ENCODE measurements at regions not wholly inside any gene's neighbourhood (a gene's known extent, or its start where the extent isn't known, plus 50 kb on each side); places are given as distances from the start of the nearest gene placed in this dataset.
"Not testable (repeated sequence)": the region's sequence is repeated elsewhere in the genome, so short reads cannot be mapped to it uniquely, and the experiment has no call there.

DNA sequence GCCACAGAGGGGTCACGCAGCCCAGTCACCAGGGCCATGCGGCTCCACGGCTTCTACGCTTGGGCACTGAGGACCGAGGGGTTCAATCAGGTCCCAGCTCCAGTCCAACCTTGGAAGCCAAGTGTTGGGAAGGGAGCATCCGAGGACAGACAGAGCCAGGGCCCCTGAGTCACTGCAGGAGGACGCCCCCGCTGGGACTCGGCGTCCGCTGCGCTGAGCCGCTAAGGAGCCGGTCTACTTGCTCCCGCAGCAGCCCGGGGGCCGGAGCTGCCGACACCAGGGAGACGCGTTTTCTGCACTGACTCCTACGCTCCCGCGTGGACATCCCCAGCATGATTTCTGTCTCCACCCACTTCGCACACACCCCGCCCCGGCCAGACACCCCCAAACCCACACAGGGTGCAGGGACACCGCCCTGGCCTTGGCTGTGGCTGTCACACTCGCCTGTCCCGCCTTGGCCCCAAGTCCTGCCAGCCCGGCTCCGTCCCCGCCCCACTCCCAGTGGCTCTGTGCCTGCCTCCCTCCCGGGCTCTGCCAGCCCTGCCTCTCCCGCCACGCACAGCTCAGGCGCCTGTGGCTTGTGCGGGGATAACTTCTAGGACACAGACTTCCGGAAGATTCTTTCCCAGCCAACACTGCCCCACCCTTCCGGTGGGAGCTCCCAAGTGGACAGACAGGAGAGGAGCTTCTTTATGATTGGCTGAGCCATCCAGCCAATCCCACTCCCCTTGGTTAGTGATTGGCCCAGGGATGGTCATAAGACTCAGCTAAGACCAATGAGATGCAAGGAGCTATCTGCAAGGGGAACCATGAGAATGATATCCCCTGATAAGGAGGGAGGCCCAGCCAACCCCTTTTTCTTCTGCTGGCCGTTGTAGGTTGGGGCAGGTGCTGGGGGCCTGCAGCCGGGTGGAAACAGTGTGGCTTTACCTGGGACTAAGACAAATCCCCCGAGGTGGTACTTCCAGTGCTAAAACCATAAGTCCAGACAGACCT lies 118.9 kb upstream of the SFSWAP start:
- no peak for DNase-seq (ENCODE audit: low read depth in 2 of 2)

GRCh38 chr12:131592972-131593371 lies 117.9 kb upstream of the SFSWAP start:
- DNase-seq (ENCODE audit: low read depth in 2 of 2) = no peak

DNA sequence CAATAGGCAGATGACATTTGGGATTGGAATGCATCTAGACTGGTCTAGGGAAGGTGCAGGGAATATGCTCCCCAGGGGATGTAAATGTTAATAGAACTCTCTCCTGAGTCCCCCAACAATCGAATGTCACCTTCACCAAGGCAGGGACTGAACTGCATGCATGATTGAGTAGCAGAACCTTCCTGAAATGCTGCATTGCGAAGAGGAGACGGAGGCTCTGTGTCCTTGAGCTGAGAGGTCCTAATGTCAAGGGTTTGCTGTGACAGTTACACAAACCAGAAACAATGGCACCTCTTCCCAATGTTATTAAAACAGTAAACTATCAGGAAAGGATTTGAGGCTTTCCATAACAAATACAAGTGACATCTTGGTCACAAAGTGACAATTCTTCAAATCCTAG lies 117.5 kb upstream of the SFSWAP start:
- DNase-seq (ENCODE audit: low read depth in 2 of 2) = no peak

DNA sequence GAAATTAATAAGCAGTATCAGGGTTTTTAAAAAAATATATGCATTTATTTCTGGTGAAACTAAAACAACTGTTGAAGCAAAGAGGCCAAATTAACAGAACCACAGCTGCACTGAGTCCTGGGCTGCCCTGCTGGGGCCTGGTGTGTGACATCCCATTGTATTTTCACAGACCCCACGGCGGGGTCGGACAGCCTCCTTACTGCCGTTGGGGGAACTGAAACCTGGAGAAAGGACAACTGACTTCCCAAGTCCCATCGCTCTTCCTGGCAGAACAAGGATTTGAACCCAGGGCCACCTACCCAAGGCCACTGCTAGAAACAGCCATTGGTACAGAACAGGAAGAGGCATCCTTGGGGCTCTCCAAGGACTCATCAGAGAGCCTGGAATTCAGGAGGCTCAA lies 114.8 kb upstream of the SFSWAP start:
- DNase-seq (ENCODE audit: low read depth in 2 of 2) = no peak

DNA sequence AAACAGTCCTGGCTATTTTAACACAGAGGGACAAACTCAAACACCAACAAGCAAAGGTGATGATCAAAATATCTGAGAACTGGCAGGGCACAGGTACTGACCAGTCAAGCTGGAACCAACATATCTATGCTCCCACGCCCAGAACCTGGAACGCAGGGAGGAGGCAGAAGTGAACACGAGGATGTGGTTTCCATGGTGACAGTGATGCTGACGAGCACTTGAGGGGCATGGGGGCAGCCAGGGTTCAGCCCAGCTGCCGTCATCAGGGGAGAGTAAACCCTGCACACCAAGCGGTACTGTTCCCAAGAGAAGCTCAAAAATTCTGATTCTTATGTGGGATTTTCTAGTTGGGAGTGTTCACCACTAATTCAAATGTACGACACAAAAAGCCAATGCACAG lies 113.6 kb upstream of the SFSWAP start:
- DNase-seq (ENCODE audit: low read depth in 2 of 2) = no peak

GRCh38 chr12:131598717-131599116 lies 112.2 kb upstream of the SFSWAP start:
- no peak for DNase-seq (ENCODE audit: low read depth in 2 of 2)

GRCh38 chr12:131599190-131600159 lies 111.4 kb upstream of the SFSWAP start:
- no peak for DNase-seq (ENCODE audit: low read depth in 2 of 2)

DNA sequence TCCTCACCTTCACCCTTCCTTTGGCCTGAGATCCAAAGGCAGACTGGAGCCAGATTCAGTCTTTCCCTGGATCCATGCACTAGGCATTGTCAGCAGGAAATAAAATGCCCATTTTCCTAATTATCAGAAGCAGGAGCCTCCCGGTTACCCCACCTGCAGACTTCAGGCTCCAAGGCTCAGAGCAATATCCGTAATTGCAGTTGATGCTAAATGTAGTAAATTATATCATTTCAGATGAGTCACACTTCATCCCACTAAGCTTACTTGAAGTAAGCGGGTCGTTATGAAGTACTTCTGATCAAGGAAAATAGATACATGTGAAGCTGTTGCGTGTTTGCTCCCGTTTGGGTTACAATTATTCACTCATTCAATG lies 110.7 kb upstream of the SFSWAP start:
- no peak for DNase-seq (ENCODE audit: low read depth in 2 of 2)

DNA sequence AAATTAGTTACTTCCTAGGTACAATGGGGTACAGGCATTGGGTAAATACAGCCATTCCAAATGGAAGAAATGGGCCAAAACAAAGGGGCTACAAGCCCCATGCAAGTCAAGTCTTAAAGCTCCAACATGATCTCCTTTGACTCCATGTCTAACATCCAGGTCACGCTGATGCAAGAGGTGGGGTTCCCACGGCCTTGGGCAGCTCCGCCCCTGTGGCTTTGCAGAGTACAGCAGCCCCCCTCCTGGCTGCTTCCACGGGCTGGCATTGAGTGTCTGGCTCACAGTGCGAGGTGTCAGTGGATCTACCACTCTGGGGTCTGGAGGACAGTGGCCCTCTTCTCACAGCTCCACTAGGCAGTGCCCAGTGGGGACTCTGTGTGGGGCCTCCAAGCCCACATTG lies 109.4 kb upstream of the SFSWAP start:
- not testable (repeated sequence) for DNase-seq (ENCODE audit: low read depth in 2 of 2)

DNA sequence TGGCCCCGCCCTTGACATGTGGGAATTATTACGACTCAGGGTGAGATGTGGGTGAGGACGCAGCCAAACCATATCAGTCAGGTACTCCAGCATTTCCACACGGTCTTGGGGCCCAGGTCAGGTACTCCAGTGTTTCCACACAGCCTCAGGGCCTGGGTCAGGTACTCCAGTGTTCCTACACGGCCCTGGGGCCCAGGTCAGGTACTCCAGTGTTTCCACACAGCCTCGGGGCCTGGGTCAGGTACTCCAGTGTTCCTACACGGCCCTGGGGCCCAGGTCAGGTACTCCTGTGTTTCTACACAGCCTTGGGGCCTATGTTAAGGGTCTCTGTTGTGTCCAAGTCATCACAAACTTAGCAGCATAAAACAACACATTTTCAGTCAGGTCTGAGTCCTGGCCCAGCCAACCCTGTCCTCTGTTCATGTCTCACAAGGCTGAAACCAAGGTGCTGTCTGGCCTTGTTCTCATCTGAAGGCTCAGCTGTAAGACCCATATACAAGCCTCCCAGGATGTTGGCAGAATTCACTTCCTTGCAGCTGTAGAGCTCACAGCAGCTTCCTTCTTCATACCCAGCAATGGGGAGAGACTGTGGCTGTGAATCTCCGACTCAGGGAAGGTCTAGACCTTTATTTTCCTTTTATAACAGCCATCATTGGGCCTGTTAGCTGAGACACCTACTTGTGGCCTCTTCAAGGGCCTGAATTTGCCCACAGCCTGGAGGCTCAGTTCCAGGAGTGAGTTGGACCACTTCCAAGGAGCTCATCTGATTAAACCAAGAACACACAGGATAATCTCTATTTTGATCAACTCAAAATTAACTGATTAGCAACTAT lies 107.6 kb upstream of the SFSWAP start:
- no peak for DNase-seq (ENCODE audit: low read depth in 2 of 2)

DNA sequence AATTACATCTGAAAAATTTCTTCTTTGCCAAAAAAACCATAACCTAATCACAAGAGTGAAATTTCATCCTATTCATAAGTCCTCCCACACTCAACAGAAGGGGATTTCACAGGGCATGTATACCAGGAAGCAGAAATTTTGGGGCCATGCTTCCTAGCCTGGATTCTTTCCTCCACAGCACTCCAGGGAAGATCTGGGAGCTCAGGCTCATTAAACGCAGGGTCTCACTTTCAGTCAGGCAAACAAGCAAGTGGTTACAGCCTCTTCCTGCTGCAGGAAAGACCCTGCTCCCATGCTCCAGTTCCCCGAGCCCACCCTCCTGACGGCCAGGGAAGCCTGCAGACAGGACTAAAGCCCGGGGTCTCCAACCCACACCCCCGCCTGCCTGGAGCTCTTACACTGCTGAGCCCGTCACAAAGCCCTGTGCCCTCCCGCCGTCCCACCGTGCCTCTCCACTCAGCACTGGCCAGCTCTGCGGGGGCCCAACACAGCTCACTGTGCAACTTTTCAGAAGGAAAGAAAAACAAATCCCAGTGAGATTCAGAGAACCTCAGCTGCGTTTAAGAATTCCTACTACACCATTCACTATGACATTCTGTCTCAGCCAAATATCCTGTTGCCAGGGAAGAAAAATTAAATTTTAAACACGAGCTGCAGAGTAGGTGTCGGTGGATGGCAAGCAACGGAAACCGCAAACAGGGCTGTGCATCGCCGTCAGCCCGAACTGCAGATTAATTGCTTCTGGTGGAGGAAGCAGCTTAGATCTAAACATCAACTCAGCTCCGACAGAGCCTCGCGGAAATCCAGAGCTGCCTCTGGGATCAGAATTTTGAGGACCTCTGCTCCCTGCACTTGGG lies 106.7 kb upstream of the SFSWAP start:
- DNase-seq (ENCODE audit: low read depth in 2 of 2) = no peak

- DNase-seq (ENCODE audit: low read depth in 2 of 2) = no peak
These were observed 106.0 kb upstream of the SFSWAP start for GRCh38 chr12:131604859-131605258.

GRCh38 chr12:131605304-131605829 lies 105.5 kb upstream of the SFSWAP start:
- DNase-seq (ENCODE audit: low read depth in 2 of 2) = no peak

- no peak for DNase-seq (ENCODE audit: low read depth in 2 of 2)
These were observed 104.5 kb upstream of the SFSWAP start for GRCh38 chr12:131606218-131606901.

GRCh38 chr12:131607658-131608447 lies 103.0 kb upstream of the SFSWAP start:
- no peak for DNase-seq (ENCODE audit: low read depth in 2 of 2)

DNA sequence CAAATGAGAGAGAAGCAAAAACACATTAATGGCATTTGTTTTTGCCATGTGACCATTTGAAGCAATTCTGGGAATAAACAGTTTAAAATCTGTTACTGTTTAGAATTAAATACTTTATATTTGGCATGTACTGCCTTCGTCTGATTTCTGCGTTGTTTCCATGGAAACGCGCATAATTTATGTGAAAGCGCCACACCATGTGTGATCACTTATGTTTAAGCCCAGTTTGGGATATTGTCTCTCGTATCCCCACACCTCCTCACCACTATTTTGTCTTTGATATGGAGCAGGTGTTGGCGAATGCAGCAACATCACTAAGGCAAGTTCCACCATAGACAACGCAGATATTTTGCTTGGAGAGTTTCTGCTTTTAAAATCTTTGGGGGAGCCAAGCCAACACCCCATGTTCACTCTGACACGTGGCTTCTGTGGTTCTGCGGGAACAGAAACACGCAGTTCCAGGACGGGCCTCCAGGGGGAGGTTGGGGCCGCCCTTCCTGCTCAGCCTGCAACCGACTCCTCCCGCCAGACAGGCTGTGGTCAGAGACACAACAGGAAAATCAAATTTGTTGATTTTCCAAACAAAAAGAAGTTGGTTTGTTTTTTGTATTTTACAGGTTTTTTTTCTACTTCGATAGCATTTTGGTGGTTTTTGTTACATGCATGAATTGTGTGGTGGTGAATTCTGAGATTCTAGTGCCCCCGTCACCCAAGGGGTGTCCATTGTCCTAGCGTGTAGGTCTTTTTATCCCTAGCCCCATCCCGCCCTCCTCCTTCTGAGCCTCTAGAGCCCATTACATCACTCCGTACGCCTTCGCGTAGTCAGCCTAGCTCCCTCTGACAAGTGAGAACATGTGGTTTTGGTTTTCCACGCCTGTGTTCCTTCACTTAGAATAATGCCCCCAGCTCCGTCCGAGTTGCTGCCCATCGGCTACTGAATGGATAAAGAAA lies 101.9 kb upstream of the SFSWAP start:
- peak; percentile 6 to 51 for DNase-seq (ENCODE audit: low read depth in 2 of 2)

DNA sequence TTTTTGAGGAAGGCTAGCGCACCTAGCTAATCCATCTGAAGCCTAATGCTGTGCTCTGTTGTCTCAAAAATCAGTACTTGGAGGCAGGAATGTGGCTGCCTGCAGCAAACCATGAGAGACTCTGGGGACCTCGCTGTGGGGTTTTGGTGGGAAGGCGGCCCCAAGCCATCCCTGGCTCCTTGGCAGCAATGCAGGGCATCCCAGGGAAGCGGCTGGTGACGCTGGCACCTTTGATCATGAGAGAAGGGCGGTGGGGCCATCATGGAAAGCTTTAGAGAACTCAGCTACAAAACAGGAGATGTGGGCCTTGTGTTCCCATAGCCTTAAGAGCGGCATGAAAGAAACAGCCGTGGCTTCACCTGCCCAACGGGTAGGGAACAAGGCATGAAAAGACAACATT lies 101.1 kb upstream of the SFSWAP start:
- DNase-seq (ENCODE audit: low read depth in 2 of 2) = no peak

DNA sequence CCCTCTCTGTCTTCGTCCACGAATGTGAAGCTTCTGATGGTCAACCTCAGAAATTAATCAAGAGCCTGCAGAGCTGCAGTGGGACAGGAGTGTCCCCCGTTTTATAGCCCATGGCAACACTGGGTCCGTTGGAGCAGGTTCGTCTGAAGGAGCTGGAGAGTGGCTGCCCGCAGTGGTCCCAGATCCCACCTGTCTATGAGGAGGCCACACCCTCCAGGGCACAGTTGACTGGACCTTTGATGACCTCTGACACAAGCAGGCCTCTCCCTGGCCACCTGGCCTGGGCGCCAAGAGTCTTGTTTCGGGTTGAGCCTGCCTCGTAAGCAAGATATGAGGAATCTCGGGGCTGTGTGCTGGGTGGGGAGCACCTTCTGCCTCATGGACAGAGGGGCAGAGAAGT lies 100.7 kb upstream of the SFSWAP start:
- DNase-seq (ENCODE audit: low read depth in 2 of 2) = no peak
